H1 (cell line): ENCODE measurements at regions not wholly inside any gene's neighbourhood (a gene's known extent, or its start where the extent isn't known, plus 50 kb on each side); places are given as distances from the start of the nearest gene placed in this dataset.

ENCODE experiments used
- CTCF ChIA-PET: fragments of 300-600 bp; sonication (Branson Sonifier 250); formaldehyde crosslinking; loops from one replicate; lab custom pipeline; 2021; ENCODE audit not compliant: partially characterized antibody; lab: Charles Lee
- POLR2A ChIA-PET: fragments of 300-600 bp; sonication (Branson Sonifier 250); formaldehyde crosslinking; loops from one replicate; lab custom pipeline; 2021; ENCODE audit warnings: inconsistent platforms; ENCODE audit not compliant: partially characterized antibody; lab: Charles Lee
- DNase-seq, 2 experiments: peaks; one replicate each; pipeline versions ENCODE4 v3.0.0 to v3.0.0-alpha.2; 2010 to 2022; ENCODE audit warnings: low spot score in 2 of 2, low read depth in 1 of 2, mixed read lengths in 1 of 2
- FAIRE-seq: peaks from 2 replicates; lab custom pipeline; 2011; peaks lifted over from hg19 to GRCh38; lab: Jason Lieb, UNC
- H2AFZ ChIP-seq: 2 replicates; pipeline ENCODE4 v1.8.1; 2012; ENCODE audit warnings: low read length, inconsistent platforms
- H2AK5ac ChIP-seq: 2 replicates; pipeline ENCODE4 v1.6.1; 2013; ENCODE audit warnings: low read depth, low read length
- H2BK120ac ChIP-seq: replicated peaks from 2 replicates; pipeline ENCODE3; 2013; ENCODE audit warnings: low read depth, low read length, inconsistent platforms
- H2BK12ac ChIP-seq: 2 replicates; pipeline ENCODE4 v1.6.1; 2013; ENCODE audit warnings: low read depth, low read length
- H2BK15ac ChIP-seq: 2 replicates; pipeline ENCODE4 v1.6.1; 2013; ENCODE audit warnings: low read length
- H2BK20ac ChIP-seq: 2 replicates; pipeline ENCODE4 v1.6.1; 2013; ENCODE audit warnings: low read length
- H2BK5ac ChIP-seq: 2 replicates; pipeline ENCODE4 v1.6.1; 2013; ENCODE audit warnings: low read depth, low read length
- H3K14ac ChIP-seq: 2 replicates; pipeline ENCODE4 v1.6.1; 2013; ENCODE audit warnings: inconsistent platforms; ENCODE audit not compliant: insufficient read length
- H3K18ac ChIP-seq: 2 replicates; pipeline ENCODE4 v1.6.1; 2013; ENCODE audit warnings: low read length; ENCODE audit errors: extremely low read depth
- H3K23ac ChIP-seq: 2 replicates; pipeline ENCODE4 v1.6.1; 2013; ENCODE audit warnings: inconsistent platforms; ENCODE audit not compliant: insufficient read length
- H3K23me2 ChIP-seq: 2 replicates; pipeline ENCODE4 v1.6.1; 2013; ENCODE audit warnings: low read depth, low read length
- H3K27ac ChIP-seq: 2 replicates; pipeline ENCODE4 v1.6.1; 2011; ENCODE audit warnings: low read depth, low read length, inconsistent platforms
- H3K27me3 ChIP-seq, 4 experiments: replicated peaks in 1 of 4; 1 replicate in 1 of 4; 2 replicates in 3 of 4; pipeline versions ENCODE4 v1.6.1 to v1.8.1; 2011 to 2013; ENCODE audit warnings: low read length in 3 of 4, mild to moderate bottlenecking in 3 of 4, inconsistent platforms in 2 of 4, mixed read lengths in 2 of 4, moderate library complexity in 1 of 4; ENCODE audit not compliant: control insufficient read depth in 3 of 4, insufficient read depth in 3 of 4; ENCODE audit errors: extremely low read depth in 1 of 4
- H3K36me3 ChIP-seq, 4 experiments: 2 replicates each; pipeline versions ENCODE4 v1.6.1 to v1.8.1; 2011 to 2013; ENCODE audit warnings: mild to moderate bottlenecking in 4 of 4, low read length in 3 of 4, moderate library complexity in 2 of 4, control low read depth in 1 of 4, inconsistent platforms in 1 of 4; ENCODE audit not compliant: insufficient read depth in 4 of 4, control insufficient read depth in 2 of 4
- H3K4ac ChIP-seq: replicated peaks from 2 replicates; pipeline ENCODE3; 2013; ENCODE audit warnings: low read length, low read depth, mixed read lengths, inconsistent platforms; ENCODE audit not compliant: insufficient read length
- H3K4me1 ChIP-seq, 4 experiments: replicated peaks in 1 of 4; 1 replicate in 1 of 4; 2 replicates in 3 of 4; pipeline versions ENCODE4 v1.6.1 to v1.8.1; 2011 to 2013; ENCODE audit warnings: low read length in 3 of 4, inconsistent platforms in 2 of 4, mixed read lengths in 1 of 4; ENCODE audit not compliant: insufficient read depth in 4 of 4, control insufficient read depth in 3 of 4
- H3K4me2 ChIP-seq, 2 experiments: 2 replicates each; pipeline versions ENCODE4 v1.6.1 to v1.8.1; 2011 to 2013; ENCODE audit warnings: low read depth in 2 of 2, low read length in 2 of 2, control low read depth in 1 of 2, inconsistent platforms in 1 of 2, mild to moderate bottlenecking in 1 of 2; ENCODE audit not compliant: insufficient read depth in 1 of 2
- H3K4me3 ChIP-seq, 4 experiments: fragments of 200-600, 300-600 bp in 1 of 4; sonication (generic), shearing (Covaris generic), sonication (Bioruptor Twin) in 1 of 4; 2 replicates each; pipeline versions ENCODE4 v1.5.1 to v1.8.1; 2011 to 2016; ENCODE audit warnings: low read length in 4 of 4, low read depth in 3 of 4, control low read depth in 2 of 4, inconsistent platforms in 2 of 4, mild to moderate bottlenecking in 2 of 4, mixed read lengths in 1 of 4, moderate library complexity in 1 of 4; ENCODE audit not compliant: insufficient read depth in 2 of 4; ENCODE audit errors: extremely low read depth in 1 of 4
- H3K56ac ChIP-seq: replicated peaks from 2 replicates; pipeline ENCODE3; 2013; ENCODE audit warnings: low read depth, mild to moderate bottlenecking, mixed read lengths, low read length, inconsistent platforms; ENCODE audit not compliant: insufficient read length
- H3K79me1 ChIP-seq: 2 replicates; pipeline ENCODE4 v1.6.1; 2013; ENCODE audit warnings: low read depth, low read length, control low read depth
- H3K79me2 ChIP-seq, 2 experiments: 2 replicates each; pipeline versions ENCODE4 v1.6.1 to v1.8.1; 2012 to 2013; ENCODE audit warnings: low read length in 2 of 2, mild to moderate bottlenecking in 2 of 2, inconsistent platforms in 1 of 2; ENCODE audit not compliant: insufficient read depth in 2 of 2, control insufficient read depth in 1 of 2
- H3K9ac ChIP-seq, 4 experiments: replicated peaks in 1 of 4; 1 replicate in 1 of 4; 2 replicates in 3 of 4; pipeline versions ENCODE4 v1.6.1 to v1.8.1; 2011 to 2013; ENCODE audit warnings: low read depth in 3 of 4, low read length in 3 of 4, control low read depth in 2 of 4, mild to moderate bottlenecking in 2 of 4, moderate library complexity in 2 of 4, inconsistent platforms in 1 of 4; ENCODE audit errors: extremely low read depth in 1 of 4
- H3K9me3 ChIP-seq, 2 experiments: 2 replicates each; pipeline versions ENCODE4 v1.6.1 to v1.8.1; 2012 to 2013; ENCODE audit warnings: mild to moderate bottlenecking in 2 of 2, moderate library complexity in 2 of 2, control low read depth in 1 of 2, inconsistent platforms in 1 of 2, low read depth in 1 of 2, low read length in 1 of 2, mixed read lengths in 1 of 2; ENCODE audit not compliant: insufficient read depth in 2 of 2
- H4K20me1 ChIP-seq, 2 experiments: replicated peaks in 1 of 2; 2 replicates each; pipeline versions ENCODE3 to v1.8.1; 2011 to 2013; ENCODE audit warnings: inconsistent platforms in 2 of 2, low read length in 2 of 2, mild to moderate bottlenecking in 1 of 2; ENCODE audit not compliant: insufficient read depth in 2 of 2, control insufficient read depth in 1 of 2
- H4K5ac ChIP-seq: 2 replicates; pipeline ENCODE4 v1.6.1; 2013; ENCODE audit warnings: low read length, low read depth, mixed read lengths, inconsistent platforms; ENCODE audit not compliant: insufficient read length
- H4K8ac ChIP-seq: 2 replicates; pipeline ENCODE4 v1.8.0; 2013; ENCODE audit warnings: mild to moderate bottlenecking, moderate library complexity, low read length, inconsistent platforms; ENCODE audit not compliant: insufficient read depth; ENCODE audit errors: extremely low read depth
- H4K91ac ChIP-seq: replicated peaks from 2 replicates; pipeline ENCODE3; 2013; ENCODE audit warnings: low read length, mixed read lengths, inconsistent platforms; ENCODE audit not compliant: insufficient read length
- ATF2 ChIP-seq: IDR thresholded peaks from 2 replicates; pipeline ENCODE4 v1.6.1; 2012; ENCODE audit warnings: low read length, inconsistent platforms
- BACH1 ChIP-seq: IDR thresholded peaks from 2 replicates; pipeline ENCODE4 v1.6.1; 2012; ENCODE audit warnings: low read length, improper control_type of control experiment
- EP300 ChIP-seq, 2 experiments: IDR thresholded peaks; 1 replicate in 1 of 2; 2 replicates in 1 of 2; pipeline ENCODE4 v1.6.1; 2011 to 2012; ENCODE audit warnings: low read depth in 2 of 2, low read length in 2 of 2, mild to moderate bottlenecking in 2 of 2, borderline replicate concordance in 1 of 2, inconsistent platforms in 1 of 2, moderate library complexity in 1 of 2
- FOSL1 ChIP-seq: IDR thresholded peaks from 2 replicates; pipeline ENCODE4 v1.6.1; 2011; ENCODE audit warnings: mild to moderate bottlenecking, low read depth, low read length, moderate library complexity; ENCODE audit not compliant: insufficient read depth
- KDM1A ChIP-seq: fragments of 200-600, 300-600 bp; sonication (generic); IDR thresholded peaks from 2 replicates; pipeline ENCODE4 v1.7.1; 2016; ENCODE audit warnings: mild to moderate bottlenecking, low read length, borderline replicate concordance
- SAP30 ChIP-seq: fragments of 300-600 bp; sonication (generic); IDR thresholded peaks from 2 replicates; pipeline ENCODE4 v1.7.1; 2012; ENCODE audit warnings: low read length, moderate library complexity, mild to moderate bottlenecking, inconsistent platforms; ENCODE audit not compliant: insufficient read depth, insufficient replicate concordance
- WGBS, 2 experiments: shearing (Covaris generic) in 1 of 2; methylation state at CpG; one replicate each; pipeline versions ENCODE4 v1.1.6 to v1.1.7; 2013 to 2015; ENCODE audit warnings: low lambda C conversion rate in 2 of 2, mixed read lengths in 2 of 2, inconsistent platforms in 1 of 2, low coverage in 1 of 2, missing lambda C conversion rate in 1 of 2; ENCODE audit not compliant: insufficient replicate concordance in 2 of 2, insufficient coverage in 1 of 2, insufficient read length in 1 of 2; ENCODE audit errors: extremely low coverage in 1 of 2, missing lambda C conversion rate in 1 of 2; 5-methylcytosine and 5-hydroxymethylcytosine counted together

GRCh38 chr16:59959311-59959710 is 1225.2 kb upstream of the GOT2 start:
- Histone ChIP-seq H2BK120ac (no peak overlapping the region), H3K23ac (no peak overlapping the region), H2BK15ac (no peak overlapping the region), H2BK5ac (no peak overlapping the region), H2BK20ac (no peak overlapping the region), H3K4me1 (no peaks in the 10 kb centered on the region), H3K9me3 (no peaks in the 10 kb centered on the region), H3K79me2 (no peaks in the 10 kb centered on the region), H2BK12ac (no peak overlapping the region), H3K27me3 (no peaks in the 10 kb centered on the region), H4K20me1 (peaks cover 0 to 2% of the 10 kb centered on the region in 2 experiments), H3K27ac (no peak overlapping the region), H4K8ac (no peak overlapping the region), H3K23me2 (peaks cover 3% of the 10 kb centered on the region; the same call in 1 of the 2 replicates), H3K9ac (no peak overlapping the region)
- CTCF ChIA-PET, result no interaction called here
- WGBS, 2 experiments, result 97% methylated on average over 3 of the region's 3 CpGs; no CpG with 5 or more reads in 1 of the 2 experiments
- TF ChIP-seq KDM1A (no peak), SAP30 (no peak), EP300 (IDR thresholded peaks at IDR 0.05; ENCODE audit: borderline replicate concordance in 1 of 2, low read depth in 2 of 2, low read length in 2 of 2) (no peak), ATF2 (no peak), BACH1 (no peak), FOSL1 (no peak)
- TF ChIP-seq, all 59 proteins: peak for 0
- Histone ChIP-seq H3K4me3 (no peak overlapping the region), H3K18ac (no peak overlapping the region), H3K36me3 (no peaks in the 10 kb centered on the region), H3K79me1 (no peaks in the 10 kb centered on the region), H3K14ac (no peak overlapping the region), H4K91ac (no peak overlapping the region), H4K5ac (no peak overlapping the region), H3K56ac (no peak overlapping the region), H3K4me2 (no peak overlapping the region), H2AFZ (no peak overlapping the region), H2AK5ac (no peak overlapping the region), H3K4ac (no peak overlapping the region)
- DNase-seq (no peak), FAIRE-seq (no peak)
- POLR2A ChIA-PET, result no interaction called here
